Omental fat pad (tissue), 3 donors: ENCODE measurements at regions not wholly inside any gene's neighbourhood (a gene's known extent, or its start where the extent isn't known, plus 50 kb on each side); places are given as distances from the start of the nearest gene placed in this dataset.

Experiments used
- ATAC-seq: fragments of 150-250 bp; one replicate; pipeline ENCODE4 v1.9.1; 2016; ENCODE audit warnings: mild to moderate bottlenecking, moderate library complexity; ENCODE audit not compliant: low FRiP score
- DNase-seq: peaks from one replicate; pipeline ENCODE4 v3.0.0-alpha.2; 2019; ENCODE audit warnings: low spot score
- CTCF ChIP-seq, 3 donors: fragments of 450-650 bp; IDR thresholded peaks; one replicate each; pipeline ENCODE4 v1.5.1; 2016 to 2017; ENCODE audit warnings: antibody characterized with exemption in 3 of 3, mild to moderate bottlenecking in 3 of 3, moderate library complexity in 2 of 3

- DNase-seq (no peak), ATAC-seq (no peak)
- no peak for TF ChIP-seq CTCF (IDR thresholded peaks at IDR 0.05)
Observed at GRCh38 chr5:175021841-175022625, 297.7 kb downstream of the MSX2 start.

- ATAC-seq (no peak), DNase-seq (no peak)
- no peak for TF ChIP-seq CTCF (IDR thresholded peaks at IDR 0.05)
Observed at GRCh38 chr5:175021321-175021720, 296.9 kb downstream of the MSX2 start.

- ATAC-seq (no peak), DNase-seq (no peak)
- TF ChIP-seq CTCF (IDR thresholded peaks at IDR 0.05): no peak
Observed at GRCh38 chr5:175015028-175015685, 290.8 kb downstream of the MSX2 start.

GRCh38 chr5:175013251-175013650, 288.9 kb downstream of the MSX2 start:
- no peak for TF ChIP-seq CTCF (IDR thresholded peaks at IDR 0.05)

GRCh38 chr5:175012267-175012666, 287.9 kb downstream of the MSX2 start:
- TF ChIP-seq CTCF (IDR thresholded peaks at IDR 0.05): no peak
- DNase-seq: no peak
- no peak for ATAC-seq

More at GRCh38 chr5:175013251-175013650, 288.9 kb downstream of the MSX2 start:
- ATAC-seq (no peak), DNase-seq (no peak)

- ATAC-seq (no peak), DNase-seq (no peak)
- no peak for TF ChIP-seq CTCF (IDR thresholded peaks at IDR 0.05)
Observed at GRCh38 chr5:175003531-175003930, 279.1 kb downstream of the MSX2 start.
